GM20431 (cell line): ENCODE measurements at regions not wholly inside any gene's neighbourhood (a gene's known extent, or its start where the extent isn't known, plus 50 kb on each side); places are given as distances from the start of the nearest gene placed in this dataset.

ENCODE experiments used
- in situ Hi-C: fragments of 300-500 bp; cut with MseI, MboI; formaldehyde crosslinking; loops from one replicate; pipeline ENCODE4 v1.15.0; 2020; ENCODE audit warnings: low sequenced_read_pairs; ENCODE audit not compliant: unreplicated experiment

- in situ Hi-C loops = no loop called here
Observed at GRCh38 chr1:201739080-201739479, 89.9 kb upstream of the IPO9 start.

GRCh38 chr1:201739492-201740085 lies 89.4 kb upstream of the IPO9 start:
- in situ Hi-C loops = no loop called here

- in situ Hi-C loops = no loop called here
Observed at GRCh38 chr1:201740086-201740541, 88.8 kb upstream of the IPO9 start.

GRCh38 chr1:201740670-201741111 lies 88.3 kb upstream of the IPO9 start:
- in situ Hi-C loops = no loop called here

- in situ Hi-C loops = no loop called here
Observed at GRCh38 chr1:201741763-201742342, 87.1 kb upstream of the IPO9 start.

GRCh38 chr1:201742476-201742875 lies 86.5 kb upstream of the IPO9 start:
- in situ Hi-C loops = no loop called here

GRCh38 chr1:201742955-201743805 lies 85.8 kb upstream of the IPO9 start:
- in situ Hi-C loops = no loop called here

GRCh38 chr1:201745023-201745422 lies 83.9 kb upstream of the IPO9 start:
- in situ Hi-C loops = no loop called here

GRCh38 chr1:201746156-201746555 lies 82.8 kb upstream of the IPO9 start:
- in situ Hi-C loops = no loop called here

- in situ Hi-C loops = no loop called here
Observed at GRCh38 chr1:201747261-201747660, 81.7 kb upstream of the IPO9 start.

GRCh38 chr1:201748335-201748734 lies 80.6 kb upstream of the IPO9 start:
- in situ Hi-C loops = no loop called here

GRCh38 chr1:201749059-201749690 lies 79.8 kb upstream of the IPO9 start:
- in situ Hi-C loops = no loop called here

- in situ Hi-C loops = no loop called here
Observed at GRCh38 chr1:201750120-201750519, 78.8 kb upstream of the IPO9 start.

- in situ Hi-C loops = no loop called here
Observed at GRCh38 chr1:201750934-201751333, 78.0 kb upstream of the IPO9 start.

GRCh38 chr1:201751872-201752271 lies 77.1 kb upstream of the IPO9 start:
- in situ Hi-C loops = no loop called here

- in situ Hi-C loops = no loop called here
Observed at GRCh38 chr1:201752333-201752732, 76.6 kb upstream of the IPO9 start.

- in situ Hi-C loops = no loop called here
Observed at GRCh38 chr1:201753492-201753891, 75.5 kb upstream of the IPO9 start.

- in situ Hi-C loops = no loop called here
Observed at GRCh38 chr1:201754353-201754752, 74.6 kb upstream of the IPO9 start.

GRCh38 chr1:201755200-201755599 lies 73.8 kb upstream of the IPO9 start:
- in situ Hi-C loops = no loop called here

GRCh38 chr1:201756406-201756805 lies 72.6 kb upstream of the IPO9 start:
- in situ Hi-C loops = no loop called here
